ENCODE measurements at regions not wholly inside any gene's neighbourhood (a gene's known extent, or its start where the extent isn't known, plus 50 kb on each side); places are given as distances from the start of the nearest gene placed in this dataset.
"Not testable (repeated sequence)": the region's sequence is repeated elsewhere in the genome, so short reads cannot be mapped to it uniquely, and the experiment has no call there.

DNA sequence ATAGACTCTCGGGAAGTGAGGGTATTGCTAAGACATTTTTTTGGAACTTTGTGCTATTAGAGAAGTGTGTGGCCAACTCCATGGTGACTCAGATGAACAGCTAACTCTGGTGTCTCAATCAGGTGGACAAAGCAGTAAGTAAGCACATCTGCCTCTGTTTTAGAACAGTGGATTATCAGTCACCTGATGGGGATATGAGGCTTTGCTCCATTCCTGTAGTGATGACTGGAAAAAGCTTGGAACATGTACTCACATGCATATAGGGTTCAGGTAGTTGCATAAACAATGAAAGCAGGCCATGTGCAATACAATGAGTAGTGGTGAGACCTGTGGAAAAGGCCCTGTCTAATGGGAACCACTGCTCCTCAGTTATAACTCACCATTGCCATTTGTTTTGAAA, 168.2 kb upstream of the FBN2 start:
- Histone ChIP-seq H3K27ac (ENCODE audit: low read length) (no peak overlapping the region), H3K27me3 (ENCODE audit: control insufficient read depth, insufficient read depth, low read length) (no peaks in the 10 kb centered on the region), H3K4me1 (ENCODE audit: control insufficient read depth, insufficient read depth, low read length) (no peaks in the 10 kb centered on the region), H3K4me3 (ENCODE audit: low read length) (no peak overlapping the region), H3K9me3 (replicated peaks; ENCODE audit: control insufficient read depth, low read depth, low read length) (no peaks in the 10 kb centered on the region), H3K36me3 (ENCODE audit: control insufficient read depth, insufficient read depth, low read length) (no peaks in the 10 kb centered on the region)
- WGBS (ENCODE audit: insufficient coverage) = 82% methylated on average over 1 of the region's 1 CpG
- no peak for DNase-seq

DNA sequence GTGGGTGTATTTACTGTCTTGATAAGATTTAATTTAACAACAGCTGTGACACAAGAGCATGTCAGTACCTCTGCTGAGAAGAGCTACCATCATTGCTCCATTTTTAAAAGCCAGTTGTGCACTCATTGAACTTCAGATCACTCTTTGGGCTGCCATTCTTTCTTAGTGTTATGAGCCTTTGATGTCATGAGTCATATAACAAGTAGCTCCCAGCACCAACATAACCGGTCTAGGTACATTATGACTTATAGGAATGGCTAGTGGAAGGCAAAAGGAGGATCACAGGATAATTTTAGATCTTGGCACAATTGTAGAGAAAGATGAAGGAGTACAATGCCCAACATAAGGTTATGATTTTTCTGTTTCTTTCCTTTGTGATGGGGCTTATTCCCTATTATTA, 170.8 kb upstream of the FBN2 start:
- no peaks in the 10 kb centered on the region for H3K36me3 ChIP-seq (ENCODE audit: control insufficient read depth, insufficient read depth, low read length)
- no peak for DNase-seq
- H3K27me3 ChIP-seq (ENCODE audit: control insufficient read depth, insufficient read depth, low read length) = no peaks in the 10 kb centered on the region
- H3K27ac ChIP-seq (ENCODE audit: low read length) = no peak overlapping the region
- no peaks in the 10 kb centered on the region for H3K9me3 ChIP-seq (replicated peaks; ENCODE audit: control insufficient read depth, low read depth, low read length)
- no peak overlapping the region for H3K4me3 ChIP-seq (ENCODE audit: low read length)
- no peaks in the 10 kb centered on the region for H3K4me1 ChIP-seq (ENCODE audit: control insufficient read depth, insufficient read depth, low read length)
- WGBS (ENCODE audit: insufficient coverage) = no CpG with 5 or more reads among the region's 1 CpG

DNA sequence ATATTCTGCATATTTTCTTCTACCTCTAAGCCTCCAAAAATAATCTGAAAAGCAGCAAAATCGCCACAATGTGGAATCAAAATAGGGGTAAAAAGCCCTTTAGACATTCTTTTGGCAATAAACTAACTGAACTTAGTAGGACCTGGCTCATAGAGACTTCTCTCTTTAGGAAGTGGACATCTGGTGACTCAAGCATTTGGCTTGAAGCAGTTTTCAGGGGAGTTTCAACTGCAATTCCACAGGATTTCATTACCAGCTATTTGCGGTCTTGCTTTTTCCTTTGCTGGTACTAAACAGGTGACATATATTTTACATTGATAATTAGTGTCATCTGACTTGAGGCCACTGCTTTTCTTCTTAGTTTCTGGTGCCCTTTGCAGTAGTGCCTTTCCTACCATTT, 173.2 kb upstream of the FBN2 start:
- Histone ChIP-seq H3K27me3 (ENCODE audit: control insufficient read depth, insufficient read depth, low read length) (no peaks in the 10 kb centered on the region), H3K9me3 (replicated peaks; ENCODE audit: control insufficient read depth, low read depth, low read length) (no peaks in the 10 kb centered on the region), H3K27ac (ENCODE audit: low read length) (no peak overlapping the region), H3K4me1 (ENCODE audit: control insufficient read depth, insufficient read depth, low read length) (no peaks in the 10 kb centered on the region), H3K4me3 (ENCODE audit: low read length) (no peak overlapping the region), H3K36me3 (ENCODE audit: control insufficient read depth, insufficient read depth, low read length) (no peaks in the 10 kb centered on the region)
- DNase-seq = peak; percentile 24
- WGBS (ENCODE audit: insufficient coverage) = no CpG with 5 or more reads among the region's 2 CpGs

DNA sequence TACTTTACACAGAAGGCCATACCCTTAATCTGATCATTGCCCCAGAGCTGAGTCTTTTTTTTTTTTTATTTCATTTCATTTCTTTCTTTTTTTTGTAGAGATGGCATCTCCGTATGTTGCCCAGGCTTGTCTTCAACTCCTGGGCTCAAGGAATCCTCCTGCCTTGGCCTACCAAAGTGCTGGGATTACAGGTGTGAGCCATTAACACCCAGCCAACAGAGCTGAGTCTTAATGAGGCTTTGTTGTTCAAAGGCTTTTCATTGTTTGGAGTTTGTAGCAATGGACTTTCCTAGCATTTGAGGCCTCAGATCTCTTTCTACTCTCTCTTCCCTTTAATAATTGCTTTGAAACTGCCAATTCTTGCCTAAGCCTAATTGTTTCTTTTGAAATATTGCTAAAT, 176.5 kb upstream of the FBN2 start:
- Histone ChIP-seq H3K27ac (ENCODE audit: low read length) (no peak overlapping the region), H3K27me3 (ENCODE audit: control insufficient read depth, insufficient read depth, low read length) (no peaks in the 10 kb centered on the region), H3K9me3 (replicated peaks; ENCODE audit: control insufficient read depth, low read depth, low read length) (no peaks in the 10 kb centered on the region), H3K36me3 (ENCODE audit: control insufficient read depth, insufficient read depth, low read length) (no peaks in the 10 kb centered on the region), H3K4me3 (ENCODE audit: low read length) (no peak overlapping the region), H3K4me1 (ENCODE audit: control insufficient read depth, insufficient read depth, low read length) (no peaks in the 10 kb centered on the region)
- no peak for DNase-seq
- WGBS (ENCODE audit: insufficient coverage) = no CpG with 5 or more reads among the region's 1 CpG

DNA sequence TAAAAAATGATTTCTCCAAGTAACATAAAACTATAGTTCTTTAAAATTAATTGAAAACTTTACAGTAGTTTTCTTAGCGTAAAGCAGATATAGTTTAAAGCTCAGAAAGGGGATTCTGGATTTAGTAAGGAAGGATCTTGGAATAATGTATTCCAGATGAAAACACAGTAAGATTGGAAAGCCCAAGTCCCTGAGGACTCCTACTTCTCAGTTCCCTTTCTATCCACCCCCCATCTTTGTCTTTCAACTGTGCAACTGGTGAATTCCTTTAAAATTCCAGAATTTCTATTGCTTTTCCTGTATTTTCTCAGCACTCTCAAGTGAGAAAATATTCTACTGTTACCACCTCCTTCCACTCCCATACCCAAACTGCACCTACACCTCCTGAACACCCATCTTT, 184.5 kb upstream of the FBN2 start:
- no peak overlapping the region for H3K27ac ChIP-seq (ENCODE audit: low read length)
- no CpG with 5 or more reads among the region's 1 CpG for WGBS (ENCODE audit: insufficient coverage)
- H3K36me3 ChIP-seq (ENCODE audit: control insufficient read depth, insufficient read depth, low read length) = no peaks in the 10 kb centered on the region
- no peak overlapping the region for H3K4me3 ChIP-seq (ENCODE audit: low read length)
- no peaks in the 10 kb centered on the region for H3K9me3 ChIP-seq (replicated peaks; ENCODE audit: control insufficient read depth, low read depth, low read length)
- H3K27me3 ChIP-seq (ENCODE audit: control insufficient read depth, insufficient read depth, low read length) = no peaks in the 10 kb centered on the region
- no peaks in the 10 kb centered on the region for H3K4me1 ChIP-seq (ENCODE audit: control insufficient read depth, insufficient read depth, low read length)
- peak; percentile 91 for DNase-seq

DNA sequence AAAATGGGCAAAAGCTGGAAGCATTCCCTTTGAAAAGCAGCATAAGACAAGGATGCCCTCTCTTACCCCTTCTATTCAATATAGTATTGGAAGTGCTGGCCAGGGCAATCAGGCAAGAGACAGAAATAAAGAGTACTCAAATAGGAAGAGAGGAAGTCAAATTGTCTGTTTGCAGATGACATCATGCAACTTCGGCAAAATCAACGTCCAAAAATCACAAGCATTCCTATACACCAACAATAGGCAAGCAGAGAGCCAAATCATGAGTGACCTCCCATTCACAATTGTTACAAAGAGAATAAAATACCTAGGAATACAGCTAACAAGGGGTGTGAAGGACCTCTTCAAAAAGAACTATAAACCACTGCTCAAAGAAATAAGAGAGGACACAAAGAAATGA, 192.0 kb upstream of the FBN2 start:
- DNase-seq; H3K4me1 ChIP-seq (ENCODE audit: control insufficient read depth, insufficient read depth, low read length); H3K27me3 ChIP-seq (ENCODE audit: control insufficient read depth, insufficient read depth, low read length); H3K27ac ChIP-seq (ENCODE audit: low read length); H3K36me3 ChIP-seq (ENCODE audit: control insufficient read depth, insufficient read depth, low read length); H3K4me3 ChIP-seq (ENCODE audit: low read length); H3K9me3 ChIP-seq (replicated peaks; ENCODE audit: control insufficient read depth, low read depth, low read length): not testable (repeated sequence)
- no CpG with 5 or more reads among the region's 2 CpGs for WGBS (ENCODE audit: insufficient coverage)

DNA sequence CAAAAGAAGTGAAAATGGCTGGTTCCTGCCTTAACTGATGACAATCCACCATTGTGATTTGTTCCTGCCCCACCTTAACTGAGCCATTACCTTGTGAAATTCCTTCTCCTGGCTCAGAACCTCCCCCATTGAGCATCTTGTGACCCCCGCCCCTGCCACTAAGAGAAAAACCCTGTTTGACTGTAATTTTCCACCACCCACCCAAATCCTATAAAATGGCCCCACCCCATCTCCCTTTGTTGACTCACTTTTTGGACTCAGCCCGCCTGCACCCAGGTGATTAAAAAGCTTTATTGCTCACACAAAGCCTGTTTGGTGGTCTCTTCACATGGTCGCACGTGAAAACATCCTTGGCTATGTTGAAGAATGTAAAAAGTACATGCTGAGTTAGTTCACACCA, 197.6 kb upstream of the FBN2 start:
- H3K27me3 ChIP-seq (ENCODE audit: control insufficient read depth, insufficient read depth, low read length); H3K9me3 ChIP-seq (replicated peaks; ENCODE audit: control insufficient read depth, low read depth, low read length); H3K36me3 ChIP-seq (ENCODE audit: control insufficient read depth, insufficient read depth, low read length); H3K27ac ChIP-seq (ENCODE audit: low read length); DNase-seq; H3K4me1 ChIP-seq (ENCODE audit: control insufficient read depth, insufficient read depth, low read length); H3K4me3 ChIP-seq (ENCODE audit: low read length): not testable (repeated sequence)
- 100% methylated on average over 1 of the region's 4 CpGs for WGBS (ENCODE audit: insufficient coverage)

DNA sequence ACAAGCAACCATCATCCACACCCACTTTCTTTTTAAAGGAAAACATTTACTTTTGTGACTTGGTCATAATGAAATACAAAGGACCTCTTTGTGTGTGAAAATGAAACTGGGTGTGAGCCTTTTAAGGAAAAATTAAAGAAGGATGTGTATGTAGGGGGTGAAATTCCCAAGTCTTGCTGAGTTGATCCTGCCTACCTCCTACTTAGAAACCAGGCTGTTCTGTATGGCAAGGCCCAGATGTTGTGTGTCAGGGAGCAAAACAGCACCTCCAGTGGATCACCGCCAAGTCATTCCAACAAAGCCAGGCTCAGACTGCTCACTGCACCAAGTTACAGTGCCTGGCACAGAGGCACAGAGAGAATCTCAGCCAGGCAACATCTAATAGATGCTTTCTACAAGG, 198.5 kb upstream of the FBN2 start:
- H3K4me1 ChIP-seq (ENCODE audit: control insufficient read depth, insufficient read depth, low read length) = no peaks in the 10 kb centered on the region
- H3K4me3 ChIP-seq (ENCODE audit: low read length) = no peak overlapping the region
- no peak overlapping the region for H3K27ac ChIP-seq (ENCODE audit: low read length)
- peak; percentile 35 for DNase-seq
- H3K27me3 ChIP-seq (ENCODE audit: control insufficient read depth, insufficient read depth, low read length) = no peaks in the 10 kb centered on the region
- no peaks in the 10 kb centered on the region for H3K36me3 ChIP-seq (ENCODE audit: control insufficient read depth, insufficient read depth, low read length)
- WGBS (ENCODE audit: insufficient coverage) = 100% methylated on average over 1 of the region's 1 CpG
- H3K9me3 ChIP-seq (replicated peaks; ENCODE audit: control insufficient read depth, low read depth, low read length) = no peaks in the 10 kb centered on the region

DNA sequence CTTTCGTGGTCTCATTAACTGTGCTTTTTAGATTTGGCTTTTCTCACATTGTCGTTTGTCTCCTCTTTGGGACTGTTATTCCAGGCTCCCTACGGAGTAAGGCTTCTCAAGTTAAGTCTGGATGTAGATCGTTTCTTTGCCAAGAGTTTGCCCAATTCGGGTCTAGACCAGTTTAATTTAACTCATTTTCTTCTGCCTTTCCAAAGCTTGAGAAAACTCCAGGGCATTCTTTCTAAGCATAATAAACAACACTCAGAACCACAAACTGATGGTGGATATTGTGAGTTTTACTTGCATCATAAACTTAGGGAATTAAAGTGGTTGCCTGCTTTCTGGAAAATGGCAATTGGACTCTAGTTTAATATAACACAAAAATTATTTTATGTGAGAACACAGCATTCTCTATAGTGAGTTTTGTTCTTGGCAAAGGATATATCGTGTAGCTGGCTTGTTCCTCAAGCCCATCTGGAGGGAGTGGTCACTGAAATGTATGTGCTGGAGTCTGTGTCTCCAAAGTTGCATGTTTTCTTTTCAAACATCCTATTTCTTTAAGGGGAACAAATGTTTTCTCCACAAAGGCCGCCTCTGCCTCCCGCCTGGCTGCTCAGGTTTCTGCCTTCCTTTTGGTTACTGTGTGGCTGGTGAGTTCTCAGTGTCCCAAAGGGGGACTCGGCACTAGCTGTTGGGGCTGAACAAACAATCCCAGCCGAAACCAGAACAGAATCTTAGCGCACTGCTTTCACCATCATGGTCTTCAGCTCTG, 211.3 kb upstream of the FBN2 start:
- 4% methylated on average over 3 of the region's 11 CpGs for WGBS (ENCODE audit: insufficient coverage)
- H3K36me3 ChIP-seq (ENCODE audit: control insufficient read depth, insufficient read depth, low read length) = no peaks in the 10 kb centered on the region
- peak overlapping the region; percentile 66 for H3K27ac ChIP-seq (ENCODE audit: low read length)
- peak; percentile 90 for DNase-seq
- H3K4me1 ChIP-seq (ENCODE audit: control insufficient read depth, insufficient read depth, low read length) = peaks cover 7% of the 10 kb centered on the region
- H3K9me3 ChIP-seq (replicated peaks; ENCODE audit: control insufficient read depth, low read depth, low read length) = no peaks in the 10 kb centered on the region
- no peaks in the 10 kb centered on the region for H3K27me3 ChIP-seq (ENCODE audit: control insufficient read depth, insufficient read depth, low read length)
- H3K4me3 ChIP-seq (ENCODE audit: low read length) = no peak overlapping the region

DNA sequence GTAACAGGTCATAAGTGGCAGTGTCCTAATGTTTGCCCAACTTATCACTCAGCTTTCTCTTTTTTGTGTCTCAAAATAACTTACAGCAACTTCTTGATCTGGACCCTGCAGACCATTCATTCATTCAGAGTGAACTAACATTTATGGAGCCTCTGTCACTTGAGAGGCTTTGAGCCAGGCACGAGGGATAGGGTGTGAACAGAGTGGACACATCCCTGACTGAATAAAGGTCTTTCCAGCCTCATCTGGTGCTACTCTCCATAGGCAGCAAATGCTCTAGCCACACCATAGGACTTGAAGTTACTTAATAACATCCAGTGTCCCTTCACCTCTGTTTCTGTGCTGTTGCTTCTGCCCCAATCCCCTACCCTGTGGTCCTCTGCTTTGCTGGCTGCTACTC, 212.1 kb upstream of the FBN2 start:
- WGBS (ENCODE audit: insufficient coverage) = no CpG with 5 or more reads among the region's 1 CpG
- Histone ChIP-seq H3K4me1 (ENCODE audit: control insufficient read depth, insufficient read depth, low read length) (peaks cover 7% of the 10 kb centered on the region), H3K27ac (ENCODE audit: low read length) (no peak overlapping the region), H3K9me3 (replicated peaks; ENCODE audit: control insufficient read depth, low read depth, low read length) (no peaks in the 10 kb centered on the region), H3K27me3 (ENCODE audit: control insufficient read depth, insufficient read depth, low read length) (no peaks in the 10 kb centered on the region), H3K4me3 (ENCODE audit: low read length) (no peak overlapping the region), H3K36me3 (ENCODE audit: control insufficient read depth, insufficient read depth, low read length) (no peaks in the 10 kb centered on the region)
- no peak for DNase-seq

Data from muscle of leg (tissue), 3 donors.